ENCODE measurements at regions not wholly inside any gene's neighbourhood (a gene's known extent, or its start where the extent isn't known, plus 50 kb on each side); places are given as distances from the start of the nearest gene placed in this dataset.

DNA sequence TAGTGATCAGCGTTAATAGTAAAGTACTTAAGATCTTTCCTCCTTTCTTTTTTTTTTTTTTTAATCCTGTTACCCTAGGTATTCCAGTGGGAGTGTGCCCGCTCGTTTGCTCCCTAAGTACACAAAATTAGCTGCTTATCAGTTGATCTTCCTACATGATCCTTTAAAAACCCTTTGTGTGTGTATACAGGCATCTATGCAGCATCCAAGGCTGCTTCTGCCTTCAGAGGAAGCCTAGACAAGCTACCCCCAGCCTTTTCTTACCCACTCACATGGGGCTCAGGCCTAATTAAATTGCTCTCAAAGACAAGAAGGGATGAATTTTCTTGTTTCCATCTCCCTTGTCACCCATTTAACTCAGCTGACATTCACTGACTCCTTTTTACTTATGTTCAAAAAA is 343.4 kb upstream of the LMO3 start:
- no peak for DNase-seq
- H3K27me3 ChIP-seq (ENCODE audit: control insufficient read depth in 2 of 2, insufficient read depth in 2 of 2, low read length in 2 of 2) = no peaks in the 10 kb centered on the region
- intact Hi-C loops (cut with micrococcal nuclease) = no loop called here
- H3K36me3 ChIP-seq (ENCODE audit: control insufficient read depth in 2 of 3, insufficient read depth in 3 of 3, low read length in 3 of 3) = no peaks in the 10 kb centered on the region
- no peaks in the 10 kb centered on the region for H3K9me3 ChIP-seq (ENCODE audit: control insufficient read depth in 2 of 3, low read length in 3 of 3)
- Mint-ChIP-seq H3K27ac (no peak overlapping the region), H3K27me3 (no peaks in the 10 kb centered on the region), H3K4me1 (no peaks in the 10 kb centered on the region), H3K9me3 (peaks cover 0 to 15% (median 1%) of the 10 kb centered on the region in 11 donors), H3K36me3 (no peaks in the 10 kb centered on the region), H3K4me3 (no peak overlapping the region)
- H3K4me3 ChIP-seq (ENCODE audit: low read length) = no peak overlapping the region
- ChIA-PET CTCF (no interaction called here), POLR2A (no interaction called here)
- H3K4me1 ChIP-seq (ENCODE audit: control insufficient read depth in 2 of 2, insufficient read depth in 2 of 2, low read length in 2 of 2) = no peaks in the 10 kb centered on the region
- no peak for ATAC-seq
- no peak overlapping the region for H3K27ac ChIP-seq (ENCODE audit: low read depth, low read length)

DNA sequence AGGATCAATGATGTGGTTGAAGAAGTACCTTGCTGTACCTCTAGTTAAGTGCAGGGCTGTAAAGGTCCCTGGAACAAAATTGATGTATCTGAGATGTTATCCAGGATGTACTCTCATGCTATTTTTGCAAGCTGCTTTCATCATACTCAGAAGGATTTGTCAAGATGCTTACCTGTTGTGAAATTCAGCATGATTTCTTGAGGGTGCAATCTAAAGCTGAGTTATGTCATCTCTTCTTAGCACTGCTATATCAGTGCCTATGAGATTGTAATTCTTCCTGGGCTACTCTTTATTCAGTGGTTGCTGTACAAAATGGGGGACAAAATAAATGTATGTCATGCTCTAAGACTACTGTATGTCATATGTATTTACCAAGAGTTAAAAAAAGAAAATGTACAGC is 340.7 kb upstream of the LMO3 start:
- Histone ChIP-seq H3K9me3 (ENCODE audit: control insufficient read depth in 2 of 3, low read length in 3 of 3) (no peaks in the 10 kb centered on the region), H3K27ac (ENCODE audit: low read depth, low read length) (no peak overlapping the region), H3K36me3 (ENCODE audit: control insufficient read depth in 2 of 3, insufficient read depth in 3 of 3, low read length in 3 of 3) (no peaks in the 10 kb centered on the region), H3K4me1 (ENCODE audit: control insufficient read depth in 2 of 2, insufficient read depth in 2 of 2, low read length in 2 of 2) (no peaks in the 10 kb centered on the region), H3K4me3 (ENCODE audit: low read length) (no peak overlapping the region), H3K27me3 (ENCODE audit: control insufficient read depth in 2 of 2, insufficient read depth in 2 of 2, low read length in 2 of 2) (no peaks in the 10 kb centered on the region)
- H3K36me3 Mint-ChIP-seq = no peaks in the 10 kb centered on the region
- intact Hi-C loops (cut with micrococcal nuclease) = no loop called here
- H3K4me1 Mint-ChIP-seq = no peaks in the 10 kb centered on the region
- no peak overlapping the region for H3K4me3 Mint-ChIP-seq
- DNase-seq = no peak
- ChIA-PET CTCF (no interaction called here), POLR2A (no interaction called here)
- peaks cover 0 to 9% (median 1%) of the 10 kb centered on the region in 11 donors for H3K9me3 Mint-ChIP-seq
- H3K27ac Mint-ChIP-seq = no peak overlapping the region
- no peaks in the 10 kb centered on the region for H3K27me3 Mint-ChIP-seq
- no peak for ATAC-seq

DNA sequence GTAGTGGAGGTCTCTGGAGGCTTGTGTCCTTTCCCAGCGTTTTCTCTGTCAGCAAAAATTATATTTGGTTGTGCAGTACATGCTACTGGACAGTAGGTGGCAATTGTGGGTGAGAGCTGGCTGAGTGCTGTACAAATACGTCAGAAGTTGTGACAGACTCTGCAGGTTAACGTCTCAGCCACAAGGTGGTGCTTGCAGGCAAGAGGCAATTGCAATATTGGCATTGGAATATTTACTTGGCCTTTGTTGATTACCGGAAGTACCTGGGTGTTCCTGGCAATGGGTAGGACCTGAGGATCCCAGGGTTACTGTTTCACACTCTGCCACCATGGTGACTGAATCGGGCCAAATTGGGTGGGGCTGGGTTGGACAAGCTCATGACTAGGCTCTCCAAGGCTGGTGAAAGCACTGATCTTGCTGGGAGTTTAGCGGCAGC is 333.9 kb upstream of the LMO3 start:
- Histone ChIP-seq H3K4me3 (ENCODE audit: low read length) (no peak overlapping the region), H3K9me3 (ENCODE audit: control insufficient read depth in 2 of 3, low read length in 3 of 3) (peaks cover 0 to 17% (median 0%) of the 10 kb centered on the region in 3 experiments)
- CTCF ChIA-PET = no interaction called here

DNA sequence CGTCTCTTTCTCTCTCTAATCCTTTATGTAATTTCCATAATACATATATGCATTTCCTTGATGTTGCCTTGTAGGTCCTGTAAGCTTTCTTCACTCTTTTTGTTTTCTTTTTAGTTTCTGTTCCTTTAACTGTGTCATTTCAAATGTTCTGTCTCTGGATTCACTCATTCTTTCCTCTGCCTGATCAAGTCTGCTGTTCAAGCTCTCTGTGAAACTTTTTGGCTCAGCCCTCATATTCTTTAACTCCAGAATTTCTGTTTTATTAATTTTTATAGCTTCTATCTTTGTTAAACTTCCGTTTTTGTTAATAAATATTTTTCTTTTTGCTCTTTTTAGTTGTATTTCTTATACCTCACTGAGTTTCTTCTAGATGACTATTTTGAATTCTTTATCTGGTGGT is 321.3 kb upstream of the LMO3 start:
- Mint-ChIP-seq H3K4me1 (no peaks in the 10 kb centered on the region), H3K27ac (no peak overlapping the region), H3K27me3 (no peaks in the 10 kb centered on the region), H3K4me3 (no peak overlapping the region), H3K9me3 (peaks cover 0 to 35% (median 13%) of the 10 kb centered on the region in 11 donors), H3K36me3 (no peaks in the 10 kb centered on the region)
- no peaks in the 10 kb centered on the region for H3K27me3 ChIP-seq (ENCODE audit: control insufficient read depth in 2 of 2, insufficient read depth in 2 of 2, low read length in 2 of 2)
- DNase-seq (no peak), ATAC-seq (no peak)
- POLR2A ChIA-PET = no interaction called here
- no peak overlapping the region for H3K4me3 ChIP-seq (ENCODE audit: low read length)
- H3K9me3 ChIP-seq (ENCODE audit: control insufficient read depth in 2 of 3, low read length in 3 of 3) = no peaks in the 10 kb centered on the region
- intact Hi-C loops (cut with micrococcal nuclease) = no loop called here
- no peaks in the 10 kb centered on the region for H3K36me3 ChIP-seq (ENCODE audit: control insufficient read depth in 2 of 3, insufficient read depth in 3 of 3, low read length in 3 of 3)
- H3K27ac ChIP-seq (ENCODE audit: low read depth, low read length) = no peak overlapping the region
- CTCF ChIA-PET = no interaction called here
- no peaks in the 10 kb centered on the region for H3K4me1 ChIP-seq (ENCODE audit: control insufficient read depth in 2 of 2, insufficient read depth in 2 of 2, low read length in 2 of 2)

More for the DNA sequence above, 333.9 kb upstream of the LMO3 start:
- Mint-ChIP-seq H3K4me1 (no peaks in the 10 kb centered on the region), H3K27ac (no peak overlapping the region), H3K4me3 (no peak overlapping the region), H3K27me3 (no peaks in the 10 kb centered on the region), H3K36me3 (peaks cover 0 to 3% (median 0%) of the 10 kb centered on the region in 5 donors), H3K9me3 (peaks cover 5 to 54% (median 24%) of the 10 kb centered on the region in 11 donors)
- H3K36me3 ChIP-seq (ENCODE audit: control insufficient read depth in 2 of 3, insufficient read depth in 3 of 3, low read length in 3 of 3) = no peaks in the 10 kb centered on the region
- no peaks in the 10 kb centered on the region for H3K4me1 ChIP-seq (ENCODE audit: control insufficient read depth in 2 of 2, insufficient read depth in 2 of 2, low read length in 2 of 2)
- POLR2A ChIA-PET = no interaction called here
- intact Hi-C loops (cut with micrococcal nuclease) = no loop called here
- no peak for ATAC-seq
- DNase-seq = no peak
- H3K27me3 ChIP-seq (ENCODE audit: control insufficient read depth in 2 of 2, insufficient read depth in 2 of 2, low read length in 2 of 2) = no peaks in the 10 kb centered on the region
- no peak overlapping the region for H3K27ac ChIP-seq (ENCODE audit: low read depth, low read length)

- no peaks in the 10 kb centered on the region for H3K36me3 Mint-ChIP-seq
- no peaks in the 10 kb centered on the region for H3K4me1 ChIP-seq (ENCODE audit: control insufficient read depth in 2 of 2, insufficient read depth in 2 of 2, low read length in 2 of 2)
- no peaks in the 10 kb centered on the region for H3K27me3 ChIP-seq (ENCODE audit: control insufficient read depth in 2 of 2, insufficient read depth in 2 of 2, low read length in 2 of 2)
- ChIA-PET CTCF (no interaction called here), POLR2A (no interaction called here)
- no peaks in the 10 kb centered on the region for H3K4me1 Mint-ChIP-seq
- no peak overlapping the region for H3K27ac ChIP-seq (ENCODE audit: low read depth, low read length)
- peaks cover 0 to 39% (median 17%) of the 10 kb centered on the region in 11 donors for H3K9me3 Mint-ChIP-seq
- H3K4me3 ChIP-seq (ENCODE audit: low read length) = no peak overlapping the region
- H3K36me3 ChIP-seq (ENCODE audit: control insufficient read depth in 2 of 3, insufficient read depth in 3 of 3, low read length in 3 of 3) = no peaks in the 10 kb centered on the region
- H3K27ac Mint-ChIP-seq = no peak overlapping the region
- DNase-seq (no peak), ATAC-seq (no peak)
- H3K27me3 Mint-ChIP-seq = no peaks in the 10 kb centered on the region
- H3K9me3 ChIP-seq (ENCODE audit: control insufficient read depth in 2 of 3, low read length in 3 of 3) = no peaks in the 10 kb centered on the region
- intact Hi-C loops (cut with micrococcal nuclease) = no loop called here
- no peak overlapping the region for H3K4me3 Mint-ChIP-seq
Measured at GRCh38 chr12:16920451-16920850, 314.5 kb upstream of the LMO3 start.

- Mint-ChIP-seq H3K36me3 (no peaks in the 10 kb centered on the region), H3K4me3 (no peak overlapping the region), H3K27ac (no peak overlapping the region), H3K9me3 (peaks cover 0 to 39% (median 12%) of the 10 kb centered on the region in 11 donors), H3K4me1 (no peaks in the 10 kb centered on the region), H3K27me3 (no peaks in the 10 kb centered on the region)
- Histone ChIP-seq H3K4me1 (ENCODE audit: control insufficient read depth in 2 of 2, insufficient read depth in 2 of 2, low read length in 2 of 2) (no peaks in the 10 kb centered on the region), H3K9me3 (ENCODE audit: control insufficient read depth in 2 of 3, low read length in 3 of 3) (no peaks in the 10 kb centered on the region), H3K4me3 (ENCODE audit: low read length) (no peak overlapping the region), H3K27me3 (ENCODE audit: control insufficient read depth in 2 of 2, insufficient read depth in 2 of 2, low read length in 2 of 2) (no peaks in the 10 kb centered on the region), H3K36me3 (ENCODE audit: control insufficient read depth in 2 of 3, insufficient read depth in 3 of 3, low read length in 3 of 3) (no peaks in the 10 kb centered on the region), H3K27ac (ENCODE audit: low read depth, low read length) (no peak overlapping the region)
- intact Hi-C loops (cut with micrococcal nuclease) = no loop called here
- DNase-seq (no peak), ATAC-seq (no peak)
- POLR2A ChIA-PET = no interaction called here
- CTCF ChIA-PET = no interaction called here
Measured at GRCh38 chr12:16919551-16919950, 313.6 kb upstream of the LMO3 start.

DNA sequence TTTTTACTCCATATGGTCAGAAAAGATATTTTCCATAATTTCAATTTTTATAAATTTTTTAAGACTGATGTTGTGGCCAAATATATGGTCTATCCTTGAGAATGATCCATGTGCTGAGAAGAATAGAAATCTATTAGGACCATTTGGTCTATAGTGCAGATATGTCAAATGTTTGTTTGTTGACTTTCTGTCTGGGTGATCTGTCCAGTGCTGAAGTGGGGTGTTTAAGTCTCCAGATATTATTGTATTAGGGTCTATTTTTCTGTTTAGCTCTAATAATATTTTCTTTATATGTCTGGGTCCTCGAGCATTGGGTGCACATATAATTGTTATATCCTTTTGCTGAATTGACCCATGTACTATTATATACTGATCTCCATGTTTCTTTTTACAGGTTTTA is 308.9 kb upstream of the LMO3 start:
- no peaks in the 10 kb centered on the region for H3K4me1 ChIP-seq (ENCODE audit: control insufficient read depth in 2 of 2, insufficient read depth in 2 of 2, low read length in 2 of 2)
- no peak overlapping the region for H3K27ac ChIP-seq (ENCODE audit: low read depth, low read length)
- Mint-ChIP-seq H3K4me3 (no peak overlapping the region), H3K27ac (no peak overlapping the region), H3K27me3 (no peaks in the 10 kb centered on the region), H3K9me3 (peaks cover 0 to 33% (median 15%) of the 10 kb centered on the region in 11 donors), H3K36me3 (no peaks in the 10 kb centered on the region), H3K4me1 (no peaks in the 10 kb centered on the region)
- ChIA-PET POLR2A (no interaction called here), CTCF (no interaction called here)
- DNase-seq (no peak), ATAC-seq (no peak)
- no peaks in the 10 kb centered on the region for H3K27me3 ChIP-seq (ENCODE audit: control insufficient read depth in 2 of 2, insufficient read depth in 2 of 2, low read length in 2 of 2)
- intact Hi-C loops (cut with micrococcal nuclease) = no loop called here
- no peaks in the 10 kb centered on the region for H3K9me3 ChIP-seq (ENCODE audit: control insufficient read depth in 2 of 3, low read length in 3 of 3)
- no peaks in the 10 kb centered on the region for H3K36me3 ChIP-seq (ENCODE audit: control insufficient read depth in 2 of 3, insufficient read depth in 3 of 3, low read length in 3 of 3)
- H3K4me3 ChIP-seq (ENCODE audit: low read length) = no peak overlapping the region
